GM23338 (cell line): ENCODE measurements at regions not wholly inside any gene's neighbourhood (a gene's known extent, or its start where the extent isn't known, plus 50 kb on each side); places are given as distances from the start of the nearest gene placed in this dataset.

Source experiments
- ATAC-seq: fragments of 200-7000 bp; cut with Tn5 transposase; 3 replicates; pipeline ENCODE4 v1.9.1; 2020
- DNase-seq: peaks from one replicate; pipeline ENCODE4 v3.0.0-alpha.2; 2015; ENCODE audit warnings: low spot score
- H2AFZ ChIP-seq: fragments of 200-600 bp; sonication (generic); 2 replicates; pipeline ENCODE4 v1.8.0; 2016; ENCODE audit warnings: antibody characterized with exemption, mild to moderate bottlenecking, moderate library complexity
- H3F3A ChIP-seq: fragments of 200-600 bp; sonication (generic); replicated peaks from 2 replicates; pipeline ENCODE4 v1.8.0; 2017; ENCODE audit warnings: antibody characterized with exemption, mixed run types, low read depth
- H3K27ac ChIP-seq: fragments of 200-600 bp; sonication (generic); 2 replicates; pipeline ENCODE4 v1.6.1; 2016; ENCODE audit warnings: low read depth
- H3K27me3 ChIP-seq: fragments of 200-600 bp; sonication (generic); 2 replicates; pipeline ENCODE4 v1.8.0; 2016; ENCODE audit warnings: mild to moderate bottlenecking, mixed run types, moderate library complexity; ENCODE audit not compliant: insufficient read depth
- H3K36me3 ChIP-seq: fragments of 200-600 bp; sonication (generic); 2 replicates; pipeline ENCODE4 v1.8.0; 2016; ENCODE audit warnings: mild to moderate bottlenecking; ENCODE audit not compliant: insufficient read depth
- H3K4me1 ChIP-seq: fragments of 200-600 bp; sonication (generic); 2 replicates; pipeline ENCODE4 v1.8.0; 2016; ENCODE audit warnings: mild to moderate bottlenecking, moderate library complexity; ENCODE audit not compliant: insufficient read depth
- H3K4me2 ChIP-seq: fragments of 200-600 bp; sonication (generic); 2 replicates; pipeline ENCODE4 v1.7.1; 2017; ENCODE audit warnings: mixed run types
- H3K4me3 ChIP-seq: fragments of 200-600 bp; sonication (generic); 2 replicates; pipeline ENCODE4 v1.6.1; 2016; ENCODE audit warnings: mixed run types
- H3K79me2 ChIP-seq: fragments of 200-600 bp; sonication (generic); replicated peaks from 2 replicates; pipeline ENCODE4 v1.8.0; 2017; ENCODE audit warnings: mild to moderate bottlenecking; ENCODE audit not compliant: insufficient read depth
- H3K9me2 ChIP-seq: fragments of 200-600 bp; sonication (generic); 2 replicates; pipeline ENCODE4 v1.8.0; 2017; ENCODE audit not compliant: insufficient read depth
- H4K20me1 ChIP-seq: fragments of 200-600 bp; sonication (generic); replicated peaks from 2 replicates; pipeline ENCODE4 v1.8.0; 2017; ENCODE audit warnings: mild to moderate bottlenecking; ENCODE audit not compliant: insufficient read depth
- H3K27ac Mint-ChIP-seq: 2 replicates; pipeline ENCODE4 v1.8.0; 2020; ENCODE audit warnings: inconsistent platforms, mild to moderate bottlenecking, moderate library complexity, mixed read lengths
- H3K27me3 Mint-ChIP-seq: 3 replicates; pipeline ENCODE4 v1.8.0; 2022; ENCODE audit warnings: low read depth, mild to moderate bottlenecking, moderate library complexity, mixed read lengths, inconsistent platforms; ENCODE audit not compliant: insufficient read depth, poor library complexity
- H3K36me3 Mint-ChIP-seq: 3 replicates; pipeline ENCODE4 v1.8.0; 2021; ENCODE audit warnings: low read depth, mild to moderate bottlenecking, inconsistent platforms, moderate library complexity, mixed read lengths
- H3K4me1 Mint-ChIP-seq: 3 replicates; pipeline ENCODE4 v1.8.0; 2020; ENCODE audit warnings: mild to moderate bottlenecking, inconsistent platforms, mixed read lengths
- H3K4me3 Mint-ChIP-seq: 3 replicates; pipeline ENCODE4 v1.8.0; 2021; ENCODE audit warnings: moderate library complexity, mild to moderate bottlenecking, inconsistent platforms, mixed read lengths
- H3K9me3 Mint-ChIP-seq: 3 replicates; pipeline ENCODE4 v1.8.0; 2020; ENCODE audit warnings: moderate library complexity, mild to moderate bottlenecking, inconsistent platforms, mixed read lengths
- CREB1 ChIP-seq: fragments of 250-450 bp; sonication (Bioruptor Pico); IDR thresholded peaks from 2 replicates; pipeline ENCODE4 v1.5.0; 2020; ENCODE audit warnings: low read depth, mild to moderate bottlenecking, moderate library complexity
- CTCF ChIP-seq, 2 experiments: fragments of 200-600 bp in 1 of 2; sonication (generic) in 1 of 2; conservative IDR thresholded peaks; 2 replicates each; pipeline versions ENCODE4 v1.5.1 to v1.6.1; 2016 to 2017; ENCODE audit warnings: antibody characterized with exemption in 2 of 2, low read depth in 2 of 2, mild to moderate bottlenecking in 2 of 2, moderate library complexity in 1 of 2
- EZH2 ChIP-seq: fragments of 200-600 bp; sonication (generic); IDR thresholded peaks from one replicate; pipeline ENCODE4 v1.8.0; 2017; ENCODE audit warnings: antibody characterized with exemption, mild to moderate bottlenecking, low read depth; ENCODE audit not compliant: unreplicated experiment
- EZH2phosphoT487 ChIP-seq: fragments of 200-600 bp; sonication (generic); IDR thresholded peaks from one replicate; pipeline ENCODE4 v1.8.1; 2018; ENCODE audit warnings: antibody characterized with exemption; ENCODE audit not compliant: unreplicated experiment
- JUNB ChIP-seq: IDR thresholded peaks from one replicate; pipeline ENCODE4 v1.6.1; 2016; ENCODE audit warnings: antibody characterized with exemption; ENCODE audit not compliant: unreplicated experiment
- NANOG ChIP-seq: IDR thresholded peaks from 2 replicates; pipeline ENCODE4 v1.6.1; 2016; ENCODE audit warnings: antibody characterized with exemption, borderline replicate concordance
- POLR2AphosphoS5 ChIP-seq: IDR thresholded peaks from 2 replicates; pipeline ENCODE4 v1.6.1; 2016; ENCODE audit warnings: antibody characterized with exemption, low read depth
- STAT1 ChIP-seq: IDR thresholded peaks from one replicate; pipeline ENCODE4 v1.6.1; 2016; ENCODE audit warnings: antibody characterized with exemption; ENCODE audit not compliant: unreplicated experiment
- ZNF114 ChIP-seq: fragments of 250-450 bp; sonication (Bioruptor Pico); IDR thresholded peaks from 2 replicates; pipeline ENCODE4 v1.5.0; 2020; ENCODE audit warnings: mild to moderate bottlenecking, moderate library complexity
- ZNF331 ChIP-seq: fragments of 250-450 bp; sonication (Bioruptor Pico); IDR thresholded peaks from 2 replicates; pipeline ENCODE4 v1.5.0; 2020; ENCODE audit warnings: low read depth, mild to moderate bottlenecking, moderate library complexity
- TF ChIP-seq, protein P1 (sequence below): IDR thresholded peaks from one replicate; pipeline ENCODE4 v1.6.1; 2018; ENCODE audit warnings: antibody characterized with exemption; ENCODE audit not compliant: unreplicated experiment
- TF ChIP-seq, protein P2 (sequence below): IDR thresholded peaks from 2 replicates; pipeline ENCODE4 v1.6.1; 2016; ENCODE audit warnings: antibody characterized with exemption

GRCh38 chr6:147684906-147685305 lies 176.4 kb downstream of the SAMD5 start:
- Histone ChIP-seq H3K27ac (no peak overlapping the region), H3F3A (no peaks in the 10 kb centered on the region), H3K4me3 (no peak overlapping the region), H3K4me1 (no peaks in the 10 kb centered on the region), H3K4me2 (no peak overlapping the region), H4K20me1 (no peaks in the 10 kb centered on the region), H3K36me3 (no peaks in the 10 kb centered on the region), H2AFZ (no peak overlapping the region), H3K79me2 (no peaks in the 10 kb centered on the region), H3K9me2 (no peaks in the 10 kb centered on the region), H3K27me3 (no peaks in the 10 kb centered on the region)
- Mint-ChIP-seq H3K27me3 (no peaks in the 10 kb centered on the region), H3K4me3 (no peak overlapping the region), H3K4me1 (no peaks in the 10 kb centered on the region), H3K36me3 (no peaks in the 10 kb centered on the region), H3K27ac (no peak overlapping the region), H3K9me3 (no peaks in the 10 kb centered on the region; the same call in 2 of the 3 replicates)
- TF ChIP-seq JUNB = no peak
- TF ChIP-seq ZNF331 (CRISPR knock-in tag) = no peak
- TF ChIP-seq CTCF (conservative IDR thresholded peaks at IDR 0.05; ENCODE audit: low read depth in 2 of 2) = no peak
- no peak for DNase-seq
- ATAC-seq = no peak

- no peak for ATAC-seq
- no peak for TF ChIP-seq NANOG
- no peak for TF ChIP-seq CREB1
- TF ChIP-seq EZH2 = no peak
- TF ChIP-seq, protein P1, sequence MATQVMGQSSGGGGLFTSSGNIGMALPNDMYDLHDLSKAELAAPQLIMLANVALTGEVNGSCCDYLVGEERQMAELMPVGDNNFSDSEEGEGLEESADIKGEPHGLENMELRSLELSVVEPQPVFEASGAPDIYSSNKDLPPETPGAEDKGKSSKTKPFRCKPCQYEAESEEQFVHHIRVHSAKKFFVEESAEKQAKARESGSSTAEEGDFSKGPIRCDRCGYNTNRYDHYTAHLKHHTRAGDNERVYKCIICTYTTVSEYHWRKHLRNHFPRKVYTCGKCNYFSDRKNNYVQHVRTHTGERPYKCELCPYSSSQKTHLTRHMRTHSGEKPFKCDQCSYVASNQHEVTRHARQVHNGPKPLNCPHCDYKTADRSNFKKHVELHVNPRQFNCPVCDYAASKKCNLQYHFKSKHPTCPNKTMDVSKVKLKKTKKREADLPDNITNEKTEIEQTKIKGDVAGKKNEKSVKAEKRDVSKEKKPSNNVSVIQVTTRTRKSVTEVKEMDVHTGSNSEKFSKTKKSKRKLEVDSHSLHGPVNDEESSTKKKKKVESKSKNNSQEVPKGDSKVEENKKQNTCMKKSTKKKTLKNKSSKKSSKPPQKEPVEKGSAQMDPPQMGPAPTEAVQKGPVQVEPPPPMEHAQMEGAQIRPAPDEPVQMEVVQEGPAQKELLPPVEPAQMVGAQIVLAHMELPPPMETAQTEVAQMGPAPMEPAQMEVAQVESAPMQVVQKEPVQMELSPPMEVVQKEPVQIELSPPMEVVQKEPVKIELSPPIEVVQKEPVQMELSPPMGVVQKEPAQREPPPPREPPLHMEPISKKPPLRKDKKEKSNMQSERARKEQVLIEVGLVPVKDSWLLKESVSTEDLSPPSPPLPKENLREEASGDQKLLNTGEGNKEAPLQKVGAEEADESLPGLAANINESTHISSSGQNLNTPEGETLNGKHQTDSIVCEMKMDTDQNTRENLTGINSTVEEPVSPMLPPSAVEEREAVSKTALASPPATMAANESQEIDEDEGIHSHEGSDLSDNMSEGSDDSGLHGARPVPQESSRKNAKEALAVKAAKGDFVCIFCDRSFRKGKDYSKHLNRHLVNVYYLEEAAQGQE = no peak
- TF ChIP-seq POLR2AphosphoS5 = no peak
- TF ChIP-seq STAT1 = no peak
- TF ChIP-seq ZNF114 = no peak
- no peak for TF ChIP-seq EZH2phosphoT487
- TF ChIP-seq, protein P2, sequence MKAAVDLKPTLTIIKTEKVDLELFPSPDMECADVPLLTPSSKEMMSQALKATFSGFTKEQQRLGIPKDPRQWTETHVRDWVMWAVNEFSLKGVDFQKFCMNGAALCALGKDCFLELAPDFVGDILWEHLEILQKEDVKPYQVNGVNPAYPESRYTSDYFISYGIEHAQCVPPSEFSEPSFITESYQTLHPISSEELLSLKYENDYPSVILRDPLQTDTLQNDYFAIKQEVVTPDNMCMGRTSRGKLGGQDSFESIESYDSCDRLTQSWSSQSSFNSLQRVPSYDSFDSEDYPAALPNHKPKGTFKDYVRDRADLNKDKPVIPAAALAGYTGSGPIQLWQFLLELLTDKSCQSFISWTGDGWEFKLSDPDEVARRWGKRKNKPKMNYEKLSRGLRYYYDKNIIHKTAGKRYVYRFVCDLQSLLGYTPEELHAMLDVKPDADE = no peak
These were observed 180.9 kb downstream of the SAMD5 start for GRCh38 chr6:147689398-147689797.

More at GRCh38 chr6:147689398-147689797, 180.9 kb downstream of the SAMD5 start:
- Histone ChIP-seq H3K27ac (no peak overlapping the region), H3K9me2 (no peaks in the 10 kb centered on the region), H3K4me2 (no peak overlapping the region), H3F3A (no peaks in the 10 kb centered on the region), H3K36me3 (no peaks in the 10 kb centered on the region), H3K4me3 (no peak overlapping the region), H3K79me2 (no peaks in the 10 kb centered on the region), H3K27me3 (no peaks in the 10 kb centered on the region), H2AFZ (peak overlapping the region; percentile 6; the same call in 1 of the 2 replicates), H4K20me1 (no peaks in the 10 kb centered on the region), H3K4me1 (no peaks in the 10 kb centered on the region)
- no peaks in the 10 kb centered on the region for H3K4me1 Mint-ChIP-seq
- DNase-seq = no peak
- no peak overlapping the region for H3K27ac Mint-ChIP-seq
- H3K36me3 Mint-ChIP-seq = no peaks in the 10 kb centered on the region
- H3K4me3 Mint-ChIP-seq = no peak overlapping the region
- H3K9me3 Mint-ChIP-seq = no peaks in the 10 kb centered on the region; the same call in 2 of the 3 replicates
- H3K27me3 Mint-ChIP-seq = no peaks in the 10 kb centered on the region
